C4-2B (cell line): ENCODE measurements at regions not wholly inside any gene's neighbourhood (a gene's known extent, or its start where the extent isn't known, plus 50 kb on each side); places are given as distances from the start of the nearest gene placed in this dataset.

Experiments
- ZFX ChIP-seq: fragments of 450-650 bp; IDR thresholded peaks from 2 replicates; pipeline ENCODE4 v1.6.1; 2017
- TF ChIP-seq, protein P1 (sequence below): fragments of 450-650 bp; conservative IDR thresholded peaks from 2 replicates; pipeline ENCODE4 v1.5.1; 2017; ENCODE audit warnings: mild to moderate bottlenecking

DNA sequence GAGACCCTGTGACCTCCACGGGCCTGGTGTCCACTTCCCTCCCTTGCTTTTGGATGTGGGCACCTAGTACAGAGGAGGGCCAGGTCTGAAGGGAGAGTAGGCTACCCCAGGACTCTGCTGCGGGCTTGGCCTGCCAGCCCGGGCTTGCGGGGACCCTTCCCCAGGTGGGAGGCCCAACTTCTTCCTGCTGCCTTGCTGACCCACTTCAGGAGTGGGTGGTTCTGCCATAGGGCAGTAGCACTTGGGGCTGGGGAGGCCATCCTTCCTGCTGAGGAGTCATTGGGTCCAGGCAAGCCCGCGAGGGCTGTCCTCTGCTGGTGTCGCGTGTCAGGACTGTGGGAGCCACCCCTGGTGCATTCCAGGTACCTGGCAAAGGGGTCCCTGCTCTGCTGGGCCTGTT lies 1250.0 kb downstream of the BRD1 start:
- TF ChIP-seq, protein P1, sequence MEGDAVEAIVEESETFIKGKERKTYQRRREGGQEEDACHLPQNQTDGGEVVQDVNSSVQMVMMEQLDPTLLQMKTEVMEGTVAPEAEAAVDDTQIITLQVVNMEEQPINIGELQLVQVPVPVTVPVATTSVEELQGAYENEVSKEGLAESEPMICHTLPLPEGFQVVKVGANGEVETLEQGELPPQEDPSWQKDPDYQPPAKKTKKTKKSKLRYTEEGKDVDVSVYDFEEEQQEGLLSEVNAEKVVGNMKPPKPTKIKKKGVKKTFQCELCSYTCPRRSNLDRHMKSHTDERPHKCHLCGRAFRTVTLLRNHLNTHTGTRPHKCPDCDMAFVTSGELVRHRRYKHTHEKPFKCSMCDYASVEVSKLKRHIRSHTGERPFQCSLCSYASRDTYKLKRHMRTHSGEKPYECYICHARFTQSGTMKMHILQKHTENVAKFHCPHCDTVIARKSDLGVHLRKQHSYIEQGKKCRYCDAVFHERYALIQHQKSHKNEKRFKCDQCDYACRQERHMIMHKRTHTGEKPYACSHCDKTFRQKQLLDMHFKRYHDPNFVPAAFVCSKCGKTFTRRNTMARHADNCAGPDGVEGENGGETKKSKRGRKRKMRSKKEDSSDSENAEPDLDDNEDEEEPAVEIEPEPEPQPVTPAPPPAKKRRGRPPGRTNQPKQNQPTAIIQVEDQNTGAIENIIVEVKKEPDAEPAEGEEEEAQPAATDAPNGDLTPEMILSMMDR = no peak
- no peak for TF ChIP-seq ZFX
